ENCODE measurements at regions not wholly inside any gene's neighbourhood (a gene's known extent, or its start where the extent isn't known, plus 50 kb on each side); places are given as distances from the start of the nearest gene placed in this dataset.

DNA sequence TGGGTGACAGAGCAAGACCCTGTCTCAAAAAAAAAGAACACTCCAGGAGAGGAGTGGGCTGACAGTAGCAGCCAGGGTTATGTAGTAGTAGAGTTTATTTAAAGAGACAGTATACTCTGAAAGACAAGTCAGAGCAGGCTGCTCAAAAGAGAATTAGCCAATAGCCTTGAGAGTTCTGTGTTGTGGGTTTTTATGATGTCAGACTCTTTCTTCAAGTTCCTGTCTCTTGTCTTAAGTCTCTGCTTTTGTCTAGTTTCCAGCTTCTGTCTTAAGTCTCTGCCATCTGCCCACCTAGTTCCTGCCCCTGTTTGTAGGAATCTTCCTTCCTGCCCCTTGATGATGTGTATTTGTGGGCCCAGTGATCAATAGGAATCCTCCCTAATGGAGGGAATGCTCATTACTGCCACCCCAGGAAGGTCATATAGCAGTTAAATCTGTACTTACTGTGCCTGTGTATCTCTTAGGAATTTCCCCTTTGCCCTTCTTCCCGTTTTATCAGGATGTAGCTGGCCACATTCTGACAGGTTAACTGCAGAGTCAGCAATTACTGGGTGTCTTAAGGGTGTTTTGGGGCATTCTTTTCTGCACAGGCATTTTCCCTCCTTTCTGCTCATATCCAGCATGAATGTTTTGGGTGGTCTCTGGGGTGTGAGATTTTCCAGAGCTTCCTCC lies 580.5 kb upstream of the SGCD start:
- TF ChIP-seq, protein P1, sequence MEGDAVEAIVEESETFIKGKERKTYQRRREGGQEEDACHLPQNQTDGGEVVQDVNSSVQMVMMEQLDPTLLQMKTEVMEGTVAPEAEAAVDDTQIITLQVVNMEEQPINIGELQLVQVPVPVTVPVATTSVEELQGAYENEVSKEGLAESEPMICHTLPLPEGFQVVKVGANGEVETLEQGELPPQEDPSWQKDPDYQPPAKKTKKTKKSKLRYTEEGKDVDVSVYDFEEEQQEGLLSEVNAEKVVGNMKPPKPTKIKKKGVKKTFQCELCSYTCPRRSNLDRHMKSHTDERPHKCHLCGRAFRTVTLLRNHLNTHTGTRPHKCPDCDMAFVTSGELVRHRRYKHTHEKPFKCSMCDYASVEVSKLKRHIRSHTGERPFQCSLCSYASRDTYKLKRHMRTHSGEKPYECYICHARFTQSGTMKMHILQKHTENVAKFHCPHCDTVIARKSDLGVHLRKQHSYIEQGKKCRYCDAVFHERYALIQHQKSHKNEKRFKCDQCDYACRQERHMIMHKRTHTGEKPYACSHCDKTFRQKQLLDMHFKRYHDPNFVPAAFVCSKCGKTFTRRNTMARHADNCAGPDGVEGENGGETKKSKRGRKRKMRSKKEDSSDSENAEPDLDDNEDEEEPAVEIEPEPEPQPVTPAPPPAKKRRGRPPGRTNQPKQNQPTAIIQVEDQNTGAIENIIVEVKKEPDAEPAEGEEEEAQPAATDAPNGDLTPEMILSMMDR (conservative IDR thresholded peaks at IDR 0.05; ENCODE audit: low read depth, low read length), result no peak
- DNase-seq (ENCODE audit: low read depth), result no peak
- H3K4me3 ChIP-seq (ENCODE audit: low read depth, low read length), result no peak overlapping the region

DNA sequence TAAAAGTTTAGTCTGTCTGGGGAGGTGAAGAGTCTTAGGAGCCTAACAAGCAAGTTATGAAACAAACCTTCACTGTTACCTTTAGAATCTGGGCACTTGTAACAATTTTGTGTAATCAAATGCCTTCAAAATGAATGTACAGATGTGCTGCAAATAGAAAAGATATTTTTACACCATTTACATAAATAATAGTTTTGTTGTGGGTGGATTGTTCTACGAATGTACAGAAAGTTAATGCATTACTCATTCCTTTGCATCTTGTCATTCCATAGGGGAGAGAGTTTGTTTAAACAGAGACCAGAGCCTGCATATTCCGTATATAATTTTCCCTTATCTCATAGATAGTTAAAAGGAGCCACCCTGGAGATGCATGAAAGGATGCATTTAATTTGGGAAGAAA lies 576.9 kb upstream of the SGCD start:
- DNase-seq (ENCODE audit: low read depth), result no peak
- no peak overlapping the region for H3K4me3 ChIP-seq (ENCODE audit: low read depth, low read length)
- TF ChIP-seq, protein P1 (conservative IDR thresholded peaks at IDR 0.05; ENCODE audit: low read depth, low read length), result no peak

DNA sequence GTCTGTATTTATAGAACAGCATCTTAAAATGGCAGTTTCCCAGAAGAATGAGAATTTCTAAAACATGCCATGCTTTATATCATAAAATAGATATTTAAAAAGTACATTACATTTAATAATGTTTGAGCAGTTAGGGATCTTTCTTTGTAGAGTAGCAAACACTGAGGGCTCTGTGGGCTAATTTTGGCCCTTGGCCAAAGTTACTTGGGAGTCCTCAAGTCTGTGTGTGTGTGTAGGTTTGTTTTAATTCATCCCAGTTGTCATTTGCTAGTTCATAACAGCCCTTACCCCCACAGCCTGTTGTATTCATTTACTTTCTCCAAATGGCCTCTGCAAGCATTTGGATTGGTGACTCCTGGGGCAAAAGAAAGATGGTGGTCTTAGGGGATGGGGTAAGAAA lies 576.4 kb upstream of the SGCD start:
- no peak for DNase-seq (ENCODE audit: low read depth)
- TF ChIP-seq, protein P1 (conservative IDR thresholded peaks at IDR 0.05; ENCODE audit: low read depth, low read length), result no peak
- no peak overlapping the region for H3K4me3 ChIP-seq (ENCODE audit: low read depth, low read length)

DNA sequence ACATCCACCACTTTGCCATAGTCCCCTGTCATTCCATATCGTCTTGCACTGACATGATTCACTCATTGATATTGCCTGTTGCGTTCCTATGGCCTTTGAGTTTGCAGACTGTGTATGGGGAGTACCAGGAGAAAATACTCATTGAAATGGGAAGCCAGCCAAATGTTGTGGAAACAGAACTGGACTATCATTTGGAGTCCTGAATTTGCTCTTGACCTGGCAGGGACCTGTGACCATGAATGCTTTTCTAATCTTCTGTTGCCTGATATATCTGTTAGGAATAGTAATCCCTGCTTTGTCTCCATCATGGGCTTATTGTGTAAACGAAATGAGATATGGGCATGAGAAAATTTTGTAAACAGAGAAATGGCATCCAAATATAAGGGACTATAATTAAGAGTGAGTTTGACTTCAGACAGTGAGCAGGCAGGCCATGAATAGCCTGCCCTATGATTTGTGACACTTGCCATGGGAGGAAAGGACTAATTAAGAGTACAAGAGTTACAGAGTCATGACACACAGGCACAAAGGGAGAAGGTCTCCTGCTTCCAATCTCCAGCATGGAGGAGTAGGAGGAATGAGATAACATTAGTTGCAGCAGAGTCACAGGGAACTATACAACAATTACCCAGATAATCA lies 572.9 kb upstream of the SGCD start:
- DNase-seq (ENCODE audit: low read depth), result no peak
- H3K4me3 ChIP-seq (ENCODE audit: low read depth, low read length), result no peak overlapping the region
- TF ChIP-seq, protein P1 (conservative IDR thresholded peaks at IDR 0.05; ENCODE audit: low read depth, low read length), result no peak

DNA sequence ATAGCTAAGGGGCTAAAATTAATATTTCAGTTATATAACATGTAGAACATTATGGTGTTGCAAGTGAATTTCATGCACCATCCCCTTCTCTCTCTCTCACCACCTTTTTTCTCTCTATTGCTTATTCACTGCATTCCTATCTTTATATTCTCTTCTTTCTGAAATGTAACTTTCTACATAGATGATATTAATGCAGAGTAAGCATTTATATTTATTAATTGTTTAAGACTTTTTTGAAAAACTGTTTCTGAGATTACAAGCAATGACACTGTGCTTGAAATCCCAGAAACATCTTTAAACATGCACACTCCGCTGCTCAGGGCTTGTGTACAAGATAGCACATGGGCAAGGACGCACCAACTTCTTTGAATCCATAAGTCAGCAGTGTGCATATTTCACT lies 567.7 kb upstream of the SGCD start:
- TF ChIP-seq, protein P1 (conservative IDR thresholded peaks at IDR 0.05; ENCODE audit: low read depth, low read length), result no peak
- no peak for DNase-seq (ENCODE audit: low read depth)
- no peak overlapping the region for H3K4me3 ChIP-seq (ENCODE audit: low read depth, low read length)

DNA sequence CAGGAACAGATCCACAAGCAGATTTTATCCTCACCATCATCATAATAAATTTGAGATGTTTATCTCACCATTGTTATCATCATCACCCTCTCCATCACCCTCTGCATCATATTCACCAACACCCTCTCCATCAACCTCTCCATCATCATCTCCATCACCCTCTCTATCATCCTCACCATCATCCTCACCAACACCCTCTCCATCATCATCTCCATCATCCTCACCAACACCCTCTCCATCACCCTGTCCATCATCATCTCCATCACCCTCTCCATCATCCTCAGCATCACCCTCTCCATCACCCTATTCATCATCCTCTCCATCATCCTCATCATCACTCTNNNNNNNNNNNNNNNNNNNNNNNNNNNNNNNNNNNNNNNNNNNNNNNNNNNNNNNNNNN lies 567.0 kb upstream of the SGCD start:
- no peak for DNase-seq (ENCODE audit: low read depth)
- TF ChIP-seq, protein P1 (conservative IDR thresholded peaks at IDR 0.05; ENCODE audit: low read depth, low read length), result no peak
- no peak overlapping the region for H3K4me3 ChIP-seq (ENCODE audit: low read depth, low read length)

DNA sequence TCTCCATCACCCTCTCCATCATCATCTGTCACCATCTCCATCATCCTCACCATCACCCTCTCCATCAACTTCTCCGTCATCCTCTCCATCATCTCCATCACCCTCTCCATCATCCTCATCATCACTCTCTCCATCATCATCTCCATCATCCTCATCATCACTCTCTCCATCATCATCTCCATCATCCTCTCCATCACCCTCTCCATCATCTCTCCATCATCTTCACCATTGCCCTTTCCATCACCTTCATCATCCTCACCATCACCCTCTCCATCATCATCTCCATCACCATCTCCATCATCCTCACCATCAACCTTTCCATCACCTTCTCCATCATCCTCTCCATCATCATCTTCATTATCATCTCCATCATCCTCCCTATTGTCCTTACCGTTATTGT lies 565.5 kb upstream of the SGCD start:
- H3K4me3 ChIP-seq (ENCODE audit: low read depth, low read length), result no peak overlapping the region
- TF ChIP-seq, protein P1 (conservative IDR thresholded peaks at IDR 0.05; ENCODE audit: low read depth, low read length), result no peak
- no peak for DNase-seq (ENCODE audit: low read depth)

All from choroid plexus epithelial cell (primary cell).